ENCODE measurements at regions not wholly inside any gene's neighbourhood (a gene's known extent, or its start where the extent isn't known, plus 50 kb on each side); places are given as distances from the start of the nearest gene placed in this dataset.

DNA sequence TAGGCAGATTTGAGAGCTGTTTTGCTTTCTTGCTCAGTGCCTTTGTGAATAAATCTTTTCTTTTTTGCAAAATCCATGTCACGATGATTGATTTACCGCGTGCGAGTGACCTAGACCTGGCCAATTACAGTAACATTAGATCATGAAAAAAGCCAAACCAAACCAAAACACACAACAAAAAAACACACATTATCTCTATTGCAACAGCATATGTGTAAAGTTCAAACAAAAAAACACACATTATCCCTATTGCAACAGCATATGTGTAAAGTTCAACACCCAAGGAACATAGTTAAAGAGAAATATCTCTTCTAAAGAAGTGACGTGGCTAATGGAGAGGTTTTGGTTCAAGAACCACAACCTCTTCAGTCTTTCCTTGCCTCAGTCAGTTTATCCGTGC, 342.6 kb upstream of the NRG3 start (continued):
- TF ChIP-seq GLIS3 (CRISPR knock-in tag; IDR thresholded peaks at IDR 0.05): no peak
- TF ChIP-seq, protein P1, sequence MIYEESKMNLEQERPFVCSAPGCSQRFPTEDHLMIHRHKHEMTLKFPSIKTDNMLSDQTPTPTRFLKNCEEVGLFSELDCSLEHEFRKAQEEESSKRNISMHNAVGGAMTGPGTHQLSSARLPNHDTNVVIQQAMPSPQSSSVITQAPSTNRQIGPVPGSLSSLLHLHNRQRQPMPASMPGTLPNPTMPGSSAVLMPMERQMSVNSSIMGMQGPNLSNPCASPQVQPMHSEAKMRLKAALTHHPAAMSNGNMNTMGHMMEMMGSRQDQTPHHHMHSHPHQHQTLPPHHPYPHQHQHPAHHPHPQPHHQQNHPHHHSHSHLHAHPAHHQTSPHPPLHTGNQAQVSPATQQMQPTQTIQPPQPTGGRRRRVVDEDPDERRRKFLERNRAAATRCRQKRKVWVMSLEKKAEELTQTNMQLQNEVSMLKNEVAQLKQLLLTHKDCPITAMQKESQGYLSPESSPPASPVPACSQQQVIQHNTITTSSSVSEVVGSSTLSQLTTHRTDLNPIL (CRISPR knock-in tag; IDR thresholded peaks at IDR 0.05; ENCODE audit: low read depth): no peak

DNA sequence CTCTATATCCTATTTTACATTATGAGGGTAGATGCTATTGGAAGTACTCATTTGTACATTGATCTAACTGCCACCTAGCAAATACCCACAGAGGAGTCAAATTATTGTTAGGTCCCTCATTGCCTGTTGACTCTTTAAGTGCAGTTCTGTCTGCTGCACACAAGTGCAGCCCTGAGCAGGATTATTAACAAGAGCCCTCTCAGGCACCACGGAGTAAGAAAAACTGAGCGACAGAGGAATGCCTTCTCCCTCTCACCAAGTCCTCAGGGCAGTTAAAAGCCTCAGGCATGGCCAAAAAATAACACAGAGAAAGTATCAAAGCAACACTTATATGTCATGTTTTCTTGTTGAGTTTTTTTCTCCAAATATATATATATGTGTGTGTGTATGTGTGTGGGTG, 340.0 kb upstream of the NRG3 start:
- no peak for ATAC-seq
- TF ChIP-seq ESRRG (CRISPR knock-in tag; IDR thresholded peaks at IDR 0.05) (no peak), TOX (CRISPR knock-in tag; IDR thresholded peaks at IDR 0.05; ENCODE audit: borderline replicate concordance) (no peak), OSR1 (CRISPR knock-in tag; IDR thresholded peaks at IDR 0.05) (no peak), ARNTL (CRISPR knock-in tag; IDR thresholded peaks at IDR 0.05; ENCODE audit: borderline replicate concordance, low read depth) (no peak), PPARA (CRISPR knock-in tag; IDR thresholded peaks at IDR 0.05; ENCODE audit: borderline replicate concordance) (no peak), ZFP3 (CRISPR knock-in tag; IDR thresholded peaks at IDR 0.05) (no peak), ZNF565 (CRISPR knock-in tag; conservative IDR thresholded peaks at IDR 0.05; ENCODE audit: low read depth) (no peak), TCF4 (CRISPR knock-in tag; IDR thresholded peaks at IDR 0.05; ENCODE audit: borderline replicate concordance) (no peak), BACH2 (CRISPR knock-in tag; IDR thresholded peaks at IDR 0.05; ENCODE audit: borderline replicate concordance) (no peak), SNAI2 (CRISPR knock-in tag; IDR thresholded peaks at IDR 0.05) (no peak)
- TF ChIP-seq, protein P2, sequence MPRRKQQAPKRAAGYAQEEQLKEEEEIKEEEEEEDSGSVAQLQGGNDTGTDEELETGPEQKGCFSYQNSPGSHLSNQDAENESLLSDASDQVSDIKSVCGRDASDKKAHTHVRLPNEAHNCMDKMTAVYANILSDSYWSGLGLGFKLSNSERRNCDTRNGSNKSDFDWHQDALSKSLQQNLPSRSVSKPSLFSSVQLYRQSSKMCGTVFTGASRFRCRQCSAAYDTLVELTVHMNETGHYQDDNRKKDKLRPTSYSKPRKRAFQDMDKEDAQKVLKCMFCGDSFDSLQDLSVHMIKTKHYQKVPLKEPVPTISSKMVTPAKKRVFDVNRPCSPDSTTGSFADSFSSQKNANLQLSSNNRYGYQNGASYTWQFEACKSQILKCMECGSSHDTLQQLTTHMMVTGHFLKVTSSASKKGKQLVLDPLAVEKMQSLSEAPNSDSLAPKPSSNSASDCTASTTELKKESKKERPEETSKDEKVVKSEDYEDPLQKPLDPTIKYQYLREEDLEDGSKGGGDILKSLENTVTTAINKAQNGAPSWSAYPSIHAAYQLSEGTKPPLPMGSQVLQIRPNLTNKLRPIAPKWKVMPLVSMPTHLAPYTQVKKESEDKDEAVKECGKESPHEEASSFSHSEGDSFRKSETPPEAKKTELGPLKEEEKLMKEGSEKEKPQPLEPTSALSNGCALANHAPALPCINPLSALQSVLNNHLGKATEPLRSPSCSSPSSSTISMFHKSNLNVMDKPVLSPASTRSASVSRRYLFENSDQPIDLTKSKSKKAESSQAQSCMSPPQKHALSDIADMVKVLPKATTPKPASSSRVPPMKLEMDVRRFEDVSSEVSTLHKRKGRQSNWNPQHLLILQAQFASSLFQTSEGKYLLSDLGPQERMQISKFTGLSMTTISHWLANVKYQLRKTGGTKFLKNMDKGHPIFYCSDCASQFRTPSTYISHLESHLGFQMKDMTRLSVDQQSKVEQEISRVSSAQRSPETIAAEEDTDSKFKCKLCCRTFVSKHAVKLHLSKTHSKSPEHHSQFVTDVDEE (CRISPR knock-in tag; IDR thresholded peaks at IDR 0.05): no peak
- TF ChIP-seq, protein P3, sequence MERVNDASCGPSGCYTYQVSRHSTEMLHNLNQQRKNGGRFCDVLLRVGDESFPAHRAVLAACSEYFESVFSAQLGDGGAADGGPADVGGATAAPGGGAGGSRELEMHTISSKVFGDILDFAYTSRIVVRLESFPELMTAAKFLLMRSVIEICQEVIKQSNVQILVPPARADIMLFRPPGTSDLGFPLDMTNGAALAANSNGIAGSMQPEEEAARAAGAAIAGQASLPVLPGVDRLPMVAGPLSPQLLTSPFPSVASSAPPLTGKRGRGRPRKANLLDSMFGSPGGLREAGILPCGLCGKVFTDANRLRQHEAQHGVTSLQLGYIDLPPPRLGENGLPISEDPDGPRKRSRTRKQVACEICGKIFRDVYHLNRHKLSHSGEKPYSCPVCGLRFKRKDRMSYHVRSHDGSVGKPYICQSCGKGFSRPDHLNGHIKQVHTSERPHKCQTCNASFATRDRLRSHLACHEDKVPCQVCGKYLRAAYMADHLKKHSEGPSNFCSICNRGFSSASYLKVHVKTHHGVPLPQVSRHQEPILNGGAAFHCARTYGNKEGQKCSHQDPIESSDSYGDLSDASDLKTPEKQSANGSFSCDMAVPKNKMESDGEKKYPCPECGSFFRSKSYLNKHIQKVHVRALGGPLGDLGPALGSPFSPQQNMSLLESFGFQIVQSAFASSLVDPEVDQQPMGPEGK (CRISPR knock-in tag; IDR thresholded peaks at IDR 0.05; ENCODE audit: borderline replicate concordance): no peak
- TF ChIP-seq, protein P4, sequence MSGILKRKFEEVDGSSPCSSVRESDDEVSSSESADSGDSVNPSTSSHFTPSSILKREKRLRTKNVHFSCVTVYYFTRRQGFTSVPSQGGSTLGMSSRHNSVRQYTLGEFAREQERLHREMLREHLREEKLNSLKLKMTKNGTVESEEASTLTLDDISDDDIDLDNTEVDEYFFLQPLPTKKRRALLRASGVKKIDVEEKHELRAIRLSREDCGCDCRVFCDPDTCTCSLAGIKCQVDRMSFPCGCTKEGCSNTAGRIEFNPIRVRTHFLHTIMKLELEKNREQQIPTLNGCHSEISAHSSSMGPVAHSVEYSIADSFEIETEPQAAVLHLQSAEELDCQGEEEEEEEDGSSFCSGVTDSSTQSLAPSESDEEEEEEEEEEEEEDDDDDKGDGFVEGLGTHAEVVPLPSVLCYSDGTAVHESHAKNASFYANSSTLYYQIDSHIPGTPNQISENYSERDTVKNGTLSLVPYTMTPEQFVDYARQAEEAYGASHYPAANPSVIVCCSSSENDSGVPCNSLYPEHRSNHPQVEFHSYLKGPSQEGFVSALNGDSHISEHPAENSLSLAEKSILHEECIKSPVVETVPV (CRISPR knock-in tag; IDR thresholded peaks at IDR 0.05): no peak

DNA sequence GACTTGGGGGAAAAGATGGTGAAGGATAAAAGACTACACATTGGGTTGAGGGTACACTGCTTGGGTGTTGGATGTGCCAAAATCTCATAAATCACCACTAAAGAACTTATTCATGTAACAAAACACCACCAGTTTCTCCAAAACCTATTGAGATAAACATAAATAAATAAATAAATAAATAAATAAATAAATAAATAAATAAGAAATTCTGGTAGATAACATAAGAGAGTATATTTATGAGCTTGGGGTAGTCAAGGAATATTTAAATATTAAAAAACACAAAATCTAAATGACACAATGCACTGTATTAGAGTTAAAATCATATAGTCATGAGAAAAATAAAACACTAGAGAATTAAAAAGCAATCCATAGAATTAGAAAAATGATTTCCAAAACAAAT, 333.5 kb upstream of the NRG3 start:
- ATAC-seq: no peak

DNA sequence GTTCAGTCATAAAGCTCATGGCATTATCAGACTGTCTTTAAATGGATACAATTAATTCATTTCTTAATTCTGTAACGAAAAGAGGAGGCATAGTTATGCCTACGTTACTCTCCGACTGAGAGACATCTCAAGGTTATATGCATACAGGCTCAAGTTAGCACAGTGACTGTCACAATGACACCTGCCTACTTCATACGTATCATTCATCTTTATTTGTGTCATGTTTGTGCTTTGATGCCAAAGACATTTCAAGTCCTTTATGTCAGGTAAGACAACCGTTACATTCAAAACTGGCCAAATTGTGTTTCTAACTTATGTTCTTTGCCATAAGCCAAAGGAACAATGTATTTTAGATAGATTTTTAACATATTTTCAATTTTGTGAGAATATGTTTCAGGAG, 328.8 kb upstream of the NRG3 start:
- TF ChIP-seq, protein P5, sequence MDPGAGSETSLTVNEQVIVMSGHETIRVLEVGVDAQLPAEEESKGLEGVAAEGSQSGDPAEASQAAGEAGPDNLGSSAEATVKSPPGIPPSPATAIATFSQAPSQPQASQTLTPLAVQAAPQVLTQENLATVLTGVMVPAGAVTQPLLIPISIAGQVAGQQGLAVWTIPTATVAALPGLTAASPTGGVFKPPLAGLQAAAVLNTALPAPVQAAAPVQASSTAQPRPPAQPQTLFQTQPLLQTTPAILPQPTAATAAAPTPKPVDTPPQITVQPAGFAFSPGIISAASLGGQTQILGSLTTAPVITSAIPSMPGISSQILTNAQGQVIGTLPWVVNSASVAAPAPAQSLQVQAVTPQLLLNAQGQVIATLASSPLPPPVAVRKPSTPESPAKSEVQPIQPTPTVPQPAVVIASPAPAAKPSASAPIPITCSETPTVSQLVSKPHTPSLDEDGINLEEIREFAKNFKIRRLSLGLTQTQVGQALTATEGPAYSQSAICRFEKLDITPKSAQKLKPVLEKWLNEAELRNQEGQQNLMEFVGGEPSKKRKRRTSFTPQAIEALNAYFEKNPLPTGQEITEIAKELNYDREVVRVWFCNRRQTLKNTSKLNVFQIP (CRISPR knock-in tag; IDR thresholded peaks at IDR 0.05; ENCODE audit: borderline replicate concordance, low read depth): no peak
- no peak for TF ChIP-seq BACH2 (CRISPR knock-in tag; IDR thresholded peaks at IDR 0.05; ENCODE audit: borderline replicate concordance)
- TF ChIP-seq, protein P2 (CRISPR knock-in tag; IDR thresholded peaks at IDR 0.05): no peak
- TF ChIP-seq ARNTL (CRISPR knock-in tag; IDR thresholded peaks at IDR 0.05; ENCODE audit: borderline replicate concordance, low read depth): no peak
- TF ChIP-seq TOX (CRISPR knock-in tag; IDR thresholded peaks at IDR 0.05; ENCODE audit: borderline replicate concordance): no peak
- TF ChIP-seq ISL1 (CRISPR knock-in tag; IDR thresholded peaks at IDR 0.05): no peak
- TF ChIP-seq OSR1 (CRISPR knock-in tag; IDR thresholded peaks at IDR 0.05): no peak
- TF ChIP-seq, protein P4 (CRISPR knock-in tag; IDR thresholded peaks at IDR 0.05): no peak
- TF ChIP-seq ZNF8 (CRISPR knock-in tag; IDR thresholded peaks at IDR 0.05): no peak
- no peak for TF ChIP-seq ESRRG (CRISPR knock-in tag; IDR thresholded peaks at IDR 0.05)
- no peak for ATAC-seq

More for the DNA sequence above, 333.5 kb upstream of the NRG3 start:
- TF ChIP-seq RARB (CRISPR knock-in tag; IDR thresholded peaks at IDR 0.05) (no peak), OSR1 (CRISPR knock-in tag; IDR thresholded peaks at IDR 0.05) (no peak), SNAI2 (CRISPR knock-in tag; IDR thresholded peaks at IDR 0.05) (no peak)
